Gastroesophageal sphincter (tissue), 3 donors: ENCODE measurements at regions not wholly inside any gene's neighbourhood (a gene's known extent, or its start where the extent isn't known, plus 50 kb on each side); places are given as distances from the start of the nearest gene placed in this dataset.

ENCODE experiments used
- POLR2A ChIP-seq, 2 donors: fragments of 450-650 bp; IDR thresholded peaks; one replicate each; pipeline ENCODE4 v1.6.1; 2017; ENCODE audit warnings: antibody characterized with exemption in 2 of 2, mild to moderate bottlenecking in 2 of 2, moderate library complexity in 1 of 2
- TF ChIP-seq, protein P1 (sequence below), 4 experiments: fragments of 200-600 bp in 2 of 4; fragments of 450-650 bp in 2 of 4; sonication (generic) in 1 of 4; IDR thresholded peaks; one replicate each; pipeline ENCODE4 v1.5.1; 2017 to 2019; ENCODE audit warnings: antibody characterized with exemption in 4 of 4, mild to moderate bottlenecking in 2 of 4, moderate library complexity in 2 of 4

DNA sequence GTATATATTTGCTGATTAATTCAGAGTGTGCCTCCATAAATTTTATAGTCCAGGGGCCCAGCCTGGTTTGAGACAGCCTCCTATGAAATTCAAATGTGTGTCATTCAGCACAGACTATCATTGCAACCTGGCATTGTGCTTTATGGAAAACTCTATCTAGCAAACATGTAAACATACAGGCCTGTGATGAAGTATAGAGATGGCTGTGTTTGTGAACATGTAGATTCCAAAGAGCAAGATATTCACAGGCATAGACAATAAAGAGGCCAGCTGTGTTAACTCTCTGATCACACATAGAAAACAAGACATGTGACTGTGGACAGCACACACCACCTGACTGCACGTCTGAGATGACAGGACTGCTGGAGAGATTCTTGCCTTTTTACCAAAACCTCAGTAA is 297.9 kb downstream of the EN1 start:
- no peak for TF ChIP-seq POLR2A (IDR thresholded peaks at IDR 0.05)
- TF ChIP-seq, protein P1, sequence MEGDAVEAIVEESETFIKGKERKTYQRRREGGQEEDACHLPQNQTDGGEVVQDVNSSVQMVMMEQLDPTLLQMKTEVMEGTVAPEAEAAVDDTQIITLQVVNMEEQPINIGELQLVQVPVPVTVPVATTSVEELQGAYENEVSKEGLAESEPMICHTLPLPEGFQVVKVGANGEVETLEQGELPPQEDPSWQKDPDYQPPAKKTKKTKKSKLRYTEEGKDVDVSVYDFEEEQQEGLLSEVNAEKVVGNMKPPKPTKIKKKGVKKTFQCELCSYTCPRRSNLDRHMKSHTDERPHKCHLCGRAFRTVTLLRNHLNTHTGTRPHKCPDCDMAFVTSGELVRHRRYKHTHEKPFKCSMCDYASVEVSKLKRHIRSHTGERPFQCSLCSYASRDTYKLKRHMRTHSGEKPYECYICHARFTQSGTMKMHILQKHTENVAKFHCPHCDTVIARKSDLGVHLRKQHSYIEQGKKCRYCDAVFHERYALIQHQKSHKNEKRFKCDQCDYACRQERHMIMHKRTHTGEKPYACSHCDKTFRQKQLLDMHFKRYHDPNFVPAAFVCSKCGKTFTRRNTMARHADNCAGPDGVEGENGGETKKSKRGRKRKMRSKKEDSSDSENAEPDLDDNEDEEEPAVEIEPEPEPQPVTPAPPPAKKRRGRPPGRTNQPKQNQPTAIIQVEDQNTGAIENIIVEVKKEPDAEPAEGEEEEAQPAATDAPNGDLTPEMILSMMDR (IDR thresholded peaks at IDR 0.05): no peak
